HG03439 (cell line): ENCODE measurements at regions not wholly inside any gene's neighbourhood (a gene's known extent, or its start where the extent isn't known, plus 50 kb on each side); places are given as distances from the start of the nearest gene placed in this dataset.

Experiments
- ATAC-seq: cut with Tn5 transposase; IDR thresholded peaks from one replicate; pipeline ENCODE4 v1.9.1; 2021; ENCODE audit warnings: mild to moderate bottlenecking, moderate library complexity; ENCODE audit not compliant: unreplicated experiment

DNA sequence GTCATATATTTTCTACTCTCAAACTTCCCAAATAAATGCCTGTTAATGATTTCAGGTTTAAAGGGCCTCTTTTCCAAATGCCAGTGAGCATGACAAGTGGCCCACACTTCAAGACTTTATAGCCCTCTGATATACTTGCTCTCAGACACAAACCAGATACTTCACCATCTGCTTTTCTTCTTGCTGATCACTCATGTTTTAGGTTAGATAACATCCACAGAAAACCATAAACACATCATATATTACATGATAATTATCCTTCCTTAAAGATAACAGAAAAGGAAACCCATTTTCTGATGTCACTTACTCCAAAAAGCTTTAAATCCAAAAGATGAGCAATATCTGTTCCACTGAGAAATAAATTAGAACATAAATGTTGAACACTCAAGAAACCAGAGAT, 723.5 kb downstream of the LTN1 start:
- no peak for ATAC-seq

DNA sequence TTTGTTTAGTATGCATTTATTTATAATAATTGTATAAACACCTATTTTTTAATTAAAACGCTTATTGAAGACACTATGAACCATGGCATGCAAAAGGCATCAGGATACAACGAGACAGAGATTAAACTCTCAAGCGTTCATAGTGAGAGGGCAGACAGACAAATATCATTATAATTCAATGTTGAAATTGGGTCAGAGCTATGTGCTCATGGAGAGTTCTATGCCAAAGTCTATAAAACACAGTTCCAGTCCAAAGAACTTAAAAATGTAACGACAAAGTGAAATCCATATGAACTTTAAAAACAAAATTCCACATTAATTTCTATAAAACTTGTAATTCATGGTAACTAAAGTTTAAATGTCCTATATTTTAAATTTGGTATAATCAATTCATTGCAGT, 724.0 kb downstream of the LTN1 start:
- ATAC-seq: no peak

DNA sequence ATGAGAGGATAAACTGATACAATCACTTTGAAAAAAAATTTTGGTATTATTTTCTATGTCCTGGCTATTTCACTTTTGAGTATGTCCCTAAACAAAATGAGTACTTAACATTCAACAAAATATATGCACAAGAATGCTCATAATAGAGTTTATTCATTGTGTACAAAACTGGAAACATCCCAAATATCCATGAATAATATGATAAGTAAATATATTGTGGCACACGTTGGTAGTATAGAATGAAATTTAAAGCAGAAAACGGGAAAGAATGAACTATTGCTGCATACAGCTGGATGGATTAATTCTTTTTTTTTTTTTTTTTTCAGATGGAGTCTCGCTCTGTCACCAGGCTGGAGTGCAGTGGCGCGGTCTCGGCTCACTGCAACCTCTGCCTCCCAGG, 725.2 kb downstream of the LTN1 start:
- ATAC-seq: no peak

DNA sequence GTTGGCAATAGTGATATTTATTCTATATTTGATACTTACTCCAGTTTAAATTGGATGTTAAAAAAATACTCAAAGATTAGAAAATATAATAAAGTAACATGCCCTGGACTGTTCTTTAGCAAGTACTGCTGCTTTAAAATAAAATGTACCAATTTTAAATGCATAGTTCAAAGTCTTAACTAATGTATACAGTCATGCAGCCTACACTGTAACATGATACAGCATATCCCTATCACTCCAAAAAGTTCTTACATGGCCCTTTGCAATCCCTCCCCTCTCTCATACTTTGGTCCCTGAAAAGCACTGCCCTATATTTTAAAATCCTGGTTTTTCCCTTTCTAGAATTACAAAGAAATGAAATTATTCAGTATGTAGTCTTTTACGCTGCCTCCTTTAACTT, 726.6 kb downstream of the LTN1 start:
- ATAC-seq: no peak

DNA sequence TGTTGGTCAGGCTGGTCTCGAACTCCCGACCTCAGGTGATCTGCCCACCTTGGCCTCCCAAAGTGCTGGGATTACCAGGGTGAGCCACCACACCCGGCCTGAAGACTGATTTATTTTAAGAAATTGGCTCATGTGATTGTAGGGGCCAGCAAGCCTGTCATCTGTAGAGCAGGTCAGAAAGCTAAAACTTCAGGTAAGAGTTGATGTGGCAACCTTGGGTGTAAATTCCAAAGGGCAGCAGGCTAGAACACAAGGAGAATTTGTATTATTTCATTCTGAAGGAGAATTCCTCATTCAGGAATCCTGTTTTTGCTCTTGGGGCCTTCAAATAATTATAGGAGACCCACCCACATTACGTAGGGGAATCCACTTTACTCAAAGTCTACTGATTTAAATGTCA, 728.7 kb downstream of the LTN1 start:
- ATAC-seq: no peak

DNA sequence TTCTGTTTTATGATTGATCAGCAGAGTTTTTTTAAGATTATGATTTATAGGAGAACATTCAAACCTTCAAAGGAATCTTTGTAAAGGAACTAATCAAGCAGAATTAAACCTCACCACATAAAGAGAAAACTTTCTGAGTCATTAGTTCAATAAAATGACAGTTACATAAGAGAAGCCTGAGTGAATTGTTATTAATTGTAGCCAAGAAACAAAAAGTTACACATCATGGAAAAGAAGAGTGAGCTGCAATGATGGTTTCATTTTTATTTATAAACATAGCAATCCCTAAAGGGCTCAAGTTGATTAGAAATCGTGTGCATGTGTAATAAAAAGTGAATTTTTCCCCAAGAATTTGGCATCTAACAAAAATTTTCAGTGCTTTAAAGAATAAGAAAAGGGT, 731.4 kb downstream of the LTN1 start:
- ATAC-seq: no peak

DNA sequence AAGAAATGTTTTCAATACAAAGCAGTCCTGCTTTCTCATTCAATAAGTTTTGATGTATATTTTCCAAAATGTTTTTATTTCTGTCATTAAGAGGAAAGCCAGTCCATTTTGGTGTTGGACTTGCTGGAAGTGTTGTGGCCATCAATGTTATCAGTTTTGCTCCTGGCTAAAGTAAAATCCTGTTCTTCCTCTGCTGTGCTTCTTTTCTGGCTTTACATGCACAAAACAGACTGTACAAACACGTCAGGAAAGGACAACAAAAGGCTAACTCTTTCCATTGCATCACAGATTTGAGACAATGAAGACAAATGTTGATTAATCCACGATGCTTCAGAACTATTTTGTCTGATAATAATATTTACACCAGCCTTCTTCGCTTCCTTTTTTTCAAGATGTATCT, 735.4 kb downstream of the LTN1 start:
- ATAC-seq: no peak

DNA sequence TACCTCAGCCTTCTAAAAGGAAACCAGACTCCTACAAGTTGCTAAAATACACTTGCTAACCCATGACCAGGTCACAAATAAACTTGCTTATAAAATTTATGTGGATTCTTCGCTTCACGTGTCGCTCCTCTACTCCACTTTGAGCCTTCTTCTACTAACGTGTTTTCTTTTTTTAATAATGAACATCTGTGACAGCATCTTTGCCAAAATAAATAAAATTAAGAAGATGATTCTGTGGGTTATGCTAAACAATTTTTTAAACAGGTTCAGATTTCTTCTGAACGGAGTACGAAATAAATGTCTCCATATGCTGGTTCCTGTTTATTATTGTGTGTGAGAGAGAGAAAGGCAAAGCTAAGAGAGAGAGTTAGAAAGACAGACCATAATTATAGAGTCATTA, 735.8 kb downstream of the LTN1 start:
- ATAC-seq: no peak

DNA sequence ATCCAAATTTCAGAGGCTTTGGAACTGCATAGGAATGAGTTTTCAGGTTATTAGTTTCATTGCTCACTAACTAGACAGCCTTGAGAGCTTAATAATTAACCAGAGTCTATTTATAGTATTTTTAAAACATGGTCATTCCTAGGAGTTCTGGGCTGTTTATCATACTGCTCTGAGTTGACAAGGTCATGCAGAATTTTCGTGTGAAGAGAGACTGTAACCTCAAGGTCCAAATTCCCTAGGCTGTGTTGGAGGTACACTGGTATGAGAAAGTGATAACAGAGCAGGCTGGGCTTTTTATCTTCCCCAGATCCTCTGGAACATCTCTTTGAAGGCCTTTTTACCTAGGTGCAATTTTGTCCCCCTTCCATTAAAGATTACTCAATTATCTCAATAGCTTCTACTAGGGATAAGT, 736.3 kb downstream of the LTN1 start:
- ATAC-seq: no peak

DNA sequence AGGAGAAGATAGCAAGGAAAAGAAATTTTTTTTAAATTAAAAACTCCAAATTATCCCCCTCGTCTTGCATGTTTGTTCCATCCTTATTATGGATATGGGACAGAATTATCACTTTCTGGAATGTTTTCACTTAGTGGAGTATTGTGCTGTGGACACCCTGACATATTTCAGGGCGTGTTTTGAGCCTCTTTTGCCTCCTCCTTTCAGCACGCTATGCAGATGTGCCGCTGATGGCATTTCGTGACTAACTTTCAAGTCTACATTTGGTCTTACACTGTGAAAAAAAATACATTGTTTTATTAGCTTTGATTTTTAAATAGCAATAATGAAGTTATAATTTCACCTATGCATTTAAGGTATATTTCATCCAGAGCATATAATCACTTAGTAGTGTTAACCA, 738.7 kb downstream of the LTN1 start:
- ATAC-seq: no peak

DNA sequence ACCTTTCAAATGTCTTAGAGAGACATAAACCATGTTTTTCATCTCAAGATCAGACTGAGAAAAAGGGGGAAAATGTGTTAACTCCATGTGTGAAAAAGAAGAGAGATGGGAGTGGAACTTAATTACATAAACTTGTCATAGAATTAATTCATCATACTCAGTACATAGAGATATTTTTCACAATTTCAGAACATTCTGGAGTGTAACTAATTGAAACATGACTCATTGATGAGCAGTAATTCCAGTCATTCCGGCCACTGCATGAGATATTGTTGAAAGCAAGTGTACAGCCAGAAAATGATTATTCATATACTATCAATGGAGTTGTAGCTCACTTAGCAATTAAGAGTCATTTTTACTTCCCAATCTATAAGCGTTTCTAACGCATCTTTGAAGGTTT, 739.3 kb downstream of the LTN1 start:
- no peak for ATAC-seq

DNA sequence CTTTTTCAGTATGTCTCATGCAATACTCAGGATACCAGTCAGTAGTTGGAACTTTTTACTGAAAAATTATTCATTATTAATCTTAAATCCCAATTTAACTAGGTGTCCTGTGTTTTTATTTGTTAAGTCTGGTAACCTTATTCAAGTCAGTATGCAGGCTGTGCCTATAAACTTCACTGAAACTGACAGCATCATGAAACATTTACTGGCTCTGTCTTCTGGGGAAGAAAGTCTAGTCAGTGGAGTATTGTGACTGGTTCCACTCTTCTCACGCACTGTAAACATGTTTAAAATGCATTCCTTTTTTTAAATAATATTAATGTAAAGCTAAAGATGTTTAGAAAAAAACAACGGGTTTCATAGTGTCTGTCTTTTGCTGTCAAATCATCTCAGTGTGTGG, 739.7 kb downstream of the LTN1 start:
- ATAC-seq: no peak

DNA sequence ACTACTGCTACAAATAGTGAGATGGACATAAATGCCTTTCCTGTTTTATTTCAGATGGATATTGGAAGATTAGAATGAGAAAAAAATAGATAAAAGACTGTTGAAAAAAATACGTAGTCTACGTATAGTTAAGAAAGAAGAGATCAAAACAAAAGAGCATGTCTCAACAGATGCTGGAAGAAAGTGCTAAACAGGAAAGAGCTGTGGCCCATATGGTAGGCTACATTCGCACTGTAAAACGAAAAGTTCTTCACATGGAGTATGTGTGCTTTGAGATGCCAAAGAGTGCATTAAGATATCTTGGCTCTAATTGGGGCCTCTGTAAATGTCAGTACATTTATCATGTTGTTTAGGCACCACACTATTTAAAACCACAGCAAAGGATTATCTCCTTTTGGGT, 741.7 kb downstream of the LTN1 start:
- ATAC-seq: no peak

DNA sequence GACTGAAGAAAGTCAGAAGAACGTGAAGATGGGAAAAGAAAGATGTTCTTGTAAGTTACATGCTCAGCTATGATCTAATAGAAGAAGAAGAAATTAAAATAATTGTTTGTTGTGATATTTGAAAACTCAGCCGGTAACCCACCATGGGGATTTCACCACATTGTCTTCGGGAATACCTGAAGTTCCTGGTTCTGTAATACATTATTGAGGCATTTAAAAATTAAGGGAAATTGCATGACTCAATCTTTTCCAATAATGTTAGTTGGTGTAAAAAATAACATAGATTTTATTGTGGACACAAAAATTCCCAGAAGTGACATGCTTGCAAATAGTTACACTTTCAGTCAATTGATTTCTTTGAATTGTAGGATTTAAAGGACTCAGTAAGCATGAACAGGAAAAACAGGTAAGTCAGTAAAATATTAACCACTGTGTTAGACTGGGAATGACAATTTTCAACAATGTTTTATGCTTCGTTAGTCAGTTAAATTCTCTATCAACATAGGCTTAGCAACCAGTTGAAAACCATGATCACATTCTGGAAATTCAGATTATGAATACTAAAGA, 745.1 kb downstream of the LTN1 start:
- no peak for ATAC-seq

DNA sequence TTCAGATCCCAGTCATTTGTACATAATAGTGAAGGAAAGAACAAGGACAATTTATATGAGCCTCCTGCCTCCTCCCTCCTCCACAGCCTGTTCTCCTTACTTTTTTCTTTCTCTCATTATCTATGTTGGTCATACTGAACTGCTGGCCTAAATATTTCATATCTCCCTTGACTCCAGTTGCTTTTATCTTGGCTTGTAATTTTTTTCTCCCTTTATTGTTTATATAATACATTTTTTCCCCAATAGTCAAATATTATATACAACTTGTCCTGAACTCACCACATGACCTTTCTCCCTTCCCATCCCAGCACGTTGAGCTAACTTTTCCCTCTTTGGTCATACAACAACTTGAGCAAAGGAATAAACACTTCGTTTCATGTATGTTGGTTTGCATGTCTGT, 752.1 kb downstream of the LTN1 start:
- ATAC-seq: no peak

DNA sequence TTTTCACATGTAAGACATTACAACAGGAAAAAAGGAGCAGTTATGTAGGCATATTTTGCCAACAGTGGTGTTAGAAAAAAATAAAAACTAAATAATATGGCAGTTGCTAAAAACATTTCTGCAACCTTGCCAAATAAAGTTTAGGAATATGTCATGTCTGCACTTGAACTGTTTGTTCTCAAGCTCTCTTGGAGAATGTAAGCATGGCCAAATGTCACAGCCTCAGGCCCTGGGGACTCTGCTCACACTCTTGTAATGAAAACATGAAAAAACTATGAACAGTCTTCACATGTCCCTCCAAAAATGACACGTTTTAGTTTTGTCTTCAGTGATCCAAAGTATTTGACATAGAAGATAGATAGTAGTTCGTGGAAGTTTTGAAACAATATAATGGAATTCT, 753.3 kb downstream of the LTN1 start:
- no peak for ATAC-seq

DNA sequence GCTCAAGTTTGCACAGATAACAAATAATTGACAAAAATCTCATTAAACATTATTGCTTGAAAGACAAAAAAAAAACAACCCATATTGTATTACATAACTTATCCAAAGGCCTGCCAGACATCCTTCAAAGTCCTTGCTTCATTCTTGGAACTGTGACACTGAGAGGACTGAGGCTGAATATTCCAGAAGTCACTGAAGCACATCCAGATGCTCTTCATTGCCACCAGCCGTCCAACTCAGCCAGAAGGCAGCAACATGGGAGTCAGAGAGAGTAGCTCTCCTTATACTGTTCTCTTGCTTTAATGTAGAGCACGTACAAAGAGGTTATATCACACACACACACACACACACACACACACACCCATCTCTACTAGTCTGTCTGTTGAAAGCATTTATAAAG, 755.0 kb downstream of the LTN1 start:
- no peak for ATAC-seq

DNA sequence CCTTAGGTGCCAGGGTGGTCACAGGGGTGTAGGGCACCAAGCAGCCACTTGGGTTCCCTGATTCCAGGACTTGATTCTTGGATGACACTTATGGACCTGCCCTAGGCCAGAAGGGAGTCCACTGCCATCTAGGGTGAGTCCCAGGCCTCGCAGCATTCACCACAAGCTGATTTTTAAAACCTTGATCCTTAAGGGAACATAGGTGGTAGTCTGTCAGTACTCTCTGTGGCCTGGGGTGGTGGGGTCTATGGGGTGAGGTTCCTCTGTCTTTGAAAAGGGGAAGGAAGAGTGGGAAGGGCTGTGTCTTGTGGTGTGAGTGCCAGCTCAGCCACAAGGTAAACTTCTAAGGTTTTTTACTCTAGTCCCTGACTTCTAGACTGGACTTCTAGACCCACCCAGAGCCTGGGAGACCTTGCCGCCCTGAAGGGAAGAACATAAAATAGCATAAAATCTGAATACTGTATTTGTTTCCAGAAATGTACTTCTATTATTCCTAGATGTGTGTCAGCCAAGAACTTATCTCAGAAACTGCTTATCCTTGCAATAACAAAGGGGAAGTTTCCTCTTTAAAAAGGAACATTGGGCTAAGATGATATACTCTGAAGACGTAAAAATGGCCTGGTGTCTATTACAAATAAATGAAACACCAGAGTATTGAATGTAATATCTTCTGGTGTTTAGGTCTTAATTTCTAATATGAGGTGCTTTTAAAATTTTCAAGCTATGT, 757.3 kb downstream of the LTN1 start:
- no peak for ATAC-seq

DNA sequence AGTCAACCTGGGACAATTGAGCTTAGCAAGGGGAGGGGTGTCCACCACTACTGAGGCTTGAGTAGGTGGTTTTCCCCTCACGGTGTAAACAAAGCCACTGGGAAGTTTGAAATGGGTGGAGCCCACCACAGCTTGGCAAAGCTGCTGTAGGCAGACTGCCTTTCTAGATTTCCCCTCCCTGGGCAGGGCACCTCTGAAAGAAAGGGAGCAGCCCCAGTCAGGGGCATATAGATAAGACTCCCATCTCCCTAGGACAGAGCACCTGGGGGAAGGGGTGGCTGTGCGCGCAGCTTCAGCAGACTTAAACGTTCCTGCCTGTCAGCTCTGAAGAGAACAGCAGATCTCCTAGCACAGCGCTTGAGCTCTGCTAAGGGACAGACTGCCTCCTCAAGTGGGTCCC, 758.4 kb downstream of the LTN1 start:
- ATAC-seq: no peak

DNA sequence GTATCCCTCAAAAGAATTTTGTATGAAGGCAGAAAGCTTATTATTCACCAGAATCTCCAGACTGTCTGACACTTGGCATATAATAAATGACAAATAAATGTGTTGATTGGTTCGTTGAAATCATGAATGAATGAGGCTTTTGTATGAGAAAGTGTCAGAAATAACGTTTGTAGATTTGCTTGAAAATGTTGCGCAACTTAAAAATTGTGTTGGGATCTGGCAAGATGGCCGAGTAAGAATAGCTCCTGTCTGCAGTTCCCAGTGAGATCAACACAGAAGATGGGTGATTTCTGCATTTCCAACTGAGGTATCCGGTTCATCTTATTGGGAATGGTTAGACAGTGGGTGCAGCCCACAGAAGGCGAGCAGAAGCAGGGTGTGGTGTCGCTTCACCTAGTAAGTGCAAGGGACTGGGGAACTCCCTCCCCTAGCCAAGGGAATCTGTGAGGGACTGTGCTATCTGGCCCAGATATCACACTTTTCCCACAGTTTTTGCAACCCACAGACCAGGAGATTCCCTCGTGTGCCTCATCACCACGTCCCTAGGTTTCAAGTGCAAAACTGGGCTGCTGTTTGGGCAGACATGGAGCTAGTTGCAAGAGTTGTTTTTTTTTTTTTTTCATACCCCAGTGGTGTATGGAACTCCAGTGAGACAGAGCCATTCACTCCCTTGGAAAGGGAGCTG, 759.0 kb downstream of the LTN1 start:
- ATAC-seq: no peak

DNA sequence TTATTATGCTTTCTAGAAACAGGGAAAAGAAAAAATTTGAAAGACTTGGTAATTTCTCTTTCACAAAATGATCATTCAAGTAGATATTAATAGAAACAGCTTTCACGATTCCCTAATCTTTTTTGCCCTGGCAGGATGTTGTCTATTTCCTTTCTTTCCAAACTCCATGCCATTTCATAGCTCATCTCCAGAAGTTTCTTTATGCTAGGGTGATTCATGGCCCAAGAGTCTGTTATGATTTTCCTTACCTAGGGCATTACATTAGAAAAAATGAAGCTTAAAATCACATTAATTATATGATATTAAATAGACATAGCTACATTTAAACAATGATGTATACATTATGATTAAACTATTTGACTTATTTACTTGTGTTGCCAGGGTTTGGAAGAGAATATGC, 762.1 kb downstream of the LTN1 start:
- ATAC-seq: no peak

DNA sequence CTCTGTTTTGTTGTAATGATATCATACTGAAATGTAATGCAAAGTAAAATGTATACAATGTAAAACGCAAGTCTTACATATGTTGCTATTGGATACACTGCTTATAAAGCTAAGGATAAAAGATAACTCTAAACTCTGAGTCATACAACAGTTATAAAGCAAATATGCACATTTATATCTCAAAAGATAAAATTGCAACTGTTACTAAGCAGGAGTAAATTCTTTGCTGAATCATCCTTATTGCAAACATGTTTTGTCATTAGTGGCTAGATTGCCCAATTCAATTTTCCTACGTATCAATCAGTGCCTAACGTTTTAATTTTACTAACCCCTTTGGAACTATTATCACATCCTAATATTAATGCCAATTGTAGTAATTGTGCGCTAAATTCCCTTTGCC, 762.9 kb downstream of the LTN1 start:
- ATAC-seq: no peak

DNA sequence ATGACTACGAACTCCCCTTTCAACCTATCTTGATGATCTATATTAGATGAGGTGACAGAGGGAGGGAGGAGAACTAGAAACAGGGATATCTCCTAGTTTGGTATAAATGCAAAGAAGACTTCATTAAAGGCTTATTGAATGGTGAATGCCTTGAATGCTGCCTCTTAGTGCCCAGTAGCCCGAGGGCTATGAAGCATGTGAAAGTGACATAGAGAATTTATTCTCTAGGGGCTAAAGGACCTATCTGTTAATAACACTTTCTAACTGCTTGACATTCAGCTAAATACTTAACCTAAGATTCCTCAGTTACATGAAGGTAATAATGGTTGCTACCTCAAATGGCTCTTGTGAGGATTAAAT, 764.1 kb downstream of the LTN1 start:
- no peak for ATAC-seq
